ENCODE measurements at regions not wholly inside any gene's neighbourhood (a gene's known extent, or its start where the extent isn't known, plus 50 kb on each side); places are given as distances from the start of the nearest gene placed in this dataset.
"Not testable (repeated sequence)": the region's sequence is repeated elsewhere in the genome, so short reads cannot be mapped to it uniquely, and the experiment has no call there.

DNA sequence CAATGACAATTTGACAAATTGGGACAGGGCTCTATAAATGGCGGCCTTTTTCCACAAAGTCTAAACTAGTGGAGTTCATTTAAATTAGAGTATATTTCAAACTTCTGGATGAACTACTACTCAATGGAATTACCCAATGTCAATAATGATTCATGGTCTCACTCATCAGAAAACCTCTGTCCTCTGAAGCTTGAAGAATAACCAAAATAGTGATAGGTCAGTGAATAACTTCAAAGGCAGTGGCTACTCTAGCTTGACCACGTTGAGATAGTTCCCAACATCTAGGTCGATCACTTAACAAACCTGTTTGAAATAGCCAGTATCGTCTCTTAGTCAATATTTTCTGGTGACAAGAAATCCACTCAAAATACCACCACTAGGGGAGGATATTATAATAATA, 197.6 kb downstream of the HDGFL1 start:
- TF ChIP-seq, protein P1, sequence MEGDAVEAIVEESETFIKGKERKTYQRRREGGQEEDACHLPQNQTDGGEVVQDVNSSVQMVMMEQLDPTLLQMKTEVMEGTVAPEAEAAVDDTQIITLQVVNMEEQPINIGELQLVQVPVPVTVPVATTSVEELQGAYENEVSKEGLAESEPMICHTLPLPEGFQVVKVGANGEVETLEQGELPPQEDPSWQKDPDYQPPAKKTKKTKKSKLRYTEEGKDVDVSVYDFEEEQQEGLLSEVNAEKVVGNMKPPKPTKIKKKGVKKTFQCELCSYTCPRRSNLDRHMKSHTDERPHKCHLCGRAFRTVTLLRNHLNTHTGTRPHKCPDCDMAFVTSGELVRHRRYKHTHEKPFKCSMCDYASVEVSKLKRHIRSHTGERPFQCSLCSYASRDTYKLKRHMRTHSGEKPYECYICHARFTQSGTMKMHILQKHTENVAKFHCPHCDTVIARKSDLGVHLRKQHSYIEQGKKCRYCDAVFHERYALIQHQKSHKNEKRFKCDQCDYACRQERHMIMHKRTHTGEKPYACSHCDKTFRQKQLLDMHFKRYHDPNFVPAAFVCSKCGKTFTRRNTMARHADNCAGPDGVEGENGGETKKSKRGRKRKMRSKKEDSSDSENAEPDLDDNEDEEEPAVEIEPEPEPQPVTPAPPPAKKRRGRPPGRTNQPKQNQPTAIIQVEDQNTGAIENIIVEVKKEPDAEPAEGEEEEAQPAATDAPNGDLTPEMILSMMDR (IDR thresholded peaks at IDR 0.05; ENCODE audit: extremely low read depth, missing control alignments): no peak
- no peak for DNase-seq (ENCODE audit: low spot score)

DNA sequence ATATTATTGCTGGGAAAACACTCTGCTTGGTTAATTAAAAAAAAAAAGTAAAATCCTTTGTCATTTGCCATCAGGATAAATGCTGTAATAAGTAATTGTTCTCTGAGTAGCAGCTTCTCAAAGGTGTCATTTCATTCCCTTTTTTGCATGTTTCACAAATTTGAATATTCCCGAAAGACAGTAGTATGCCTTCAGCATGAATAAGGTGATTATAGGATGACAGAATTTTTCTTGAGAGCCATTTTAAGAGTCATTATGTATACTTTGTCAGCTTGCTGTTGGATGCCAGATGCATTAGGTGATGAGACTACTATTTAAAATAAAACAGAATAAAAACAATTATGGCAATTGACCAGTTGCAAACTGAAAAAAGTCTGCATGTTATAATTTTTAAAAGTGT, 200.7 kb downstream of the HDGFL1 start:
- DNase-seq (ENCODE audit: low spot score): no peak
- TF ChIP-seq, protein P1 (IDR thresholded peaks at IDR 0.05; ENCODE audit: extremely low read depth, missing control alignments): no peak

DNA sequence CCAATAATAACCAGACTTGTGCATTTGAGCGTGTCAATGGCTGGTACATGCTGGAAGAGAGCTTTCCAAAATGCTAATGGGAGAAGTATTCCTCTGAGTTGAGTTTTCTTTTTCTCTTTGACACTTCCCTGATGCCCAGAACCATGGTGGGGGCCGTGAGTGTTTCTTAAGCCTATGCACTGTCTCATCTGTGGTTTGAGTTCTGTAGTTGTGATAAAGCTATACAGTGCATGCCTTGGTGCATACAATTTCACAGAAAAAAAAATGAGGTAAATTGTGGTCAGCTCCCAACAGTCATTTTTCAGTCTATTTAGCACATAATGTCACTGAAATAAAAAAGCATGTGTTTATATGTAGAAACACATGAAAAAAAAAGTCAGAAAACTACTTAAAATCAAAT, 204.8 kb downstream of the HDGFL1 start:
- TF ChIP-seq, protein P1 (IDR thresholded peaks at IDR 0.05; ENCODE audit: extremely low read depth, missing control alignments): no peak
- no peak for DNase-seq (ENCODE audit: low spot score)

DNA sequence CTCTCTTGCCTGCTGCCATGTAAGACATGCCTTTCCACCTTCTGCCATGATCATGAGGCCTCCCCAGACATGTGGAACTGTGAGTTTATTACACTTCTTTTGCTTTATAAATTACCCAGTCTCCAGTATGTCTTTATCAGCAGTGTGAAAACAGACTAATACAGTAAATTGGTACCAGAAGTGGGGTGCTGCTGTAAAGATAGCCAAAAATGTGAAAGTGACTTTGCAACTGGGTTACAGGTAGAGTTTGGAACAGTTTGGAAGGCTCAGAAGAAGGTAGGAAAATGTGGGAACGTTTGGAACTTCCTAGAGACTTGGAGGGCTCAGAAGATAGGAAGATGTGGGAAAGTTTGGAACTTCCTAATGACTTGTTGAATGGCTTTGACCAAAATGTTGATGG, 209.1 kb downstream of the HDGFL1 start:
- DNase-seq (ENCODE audit: low spot score): not testable (repeated sequence)

DNA sequence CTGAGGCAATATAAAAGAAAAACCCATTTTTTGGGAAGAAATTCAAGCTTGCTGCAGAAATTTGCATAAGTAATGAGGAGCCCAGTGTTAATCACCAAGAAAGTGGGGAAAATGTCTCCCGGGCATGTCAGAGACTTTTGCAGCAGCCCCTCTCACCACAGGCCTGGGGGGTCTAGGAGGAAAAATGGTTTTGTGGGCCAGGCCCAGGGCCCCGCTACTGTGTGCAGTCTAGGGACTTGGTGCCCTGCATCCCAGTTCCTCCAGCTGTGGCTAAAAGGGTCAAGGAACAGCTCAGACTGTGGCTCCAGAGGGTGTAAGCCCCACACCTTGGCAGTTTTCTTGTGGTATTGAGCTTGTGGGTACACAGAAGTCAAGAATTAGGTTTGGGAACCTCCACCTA, 209.7 kb downstream of the HDGFL1 start:
- DNase-seq (ENCODE audit: low spot score): no peak
- TF ChIP-seq, protein P1 (IDR thresholded peaks at IDR 0.05; ENCODE audit: extremely low read depth, missing control alignments): no peak

DNA sequence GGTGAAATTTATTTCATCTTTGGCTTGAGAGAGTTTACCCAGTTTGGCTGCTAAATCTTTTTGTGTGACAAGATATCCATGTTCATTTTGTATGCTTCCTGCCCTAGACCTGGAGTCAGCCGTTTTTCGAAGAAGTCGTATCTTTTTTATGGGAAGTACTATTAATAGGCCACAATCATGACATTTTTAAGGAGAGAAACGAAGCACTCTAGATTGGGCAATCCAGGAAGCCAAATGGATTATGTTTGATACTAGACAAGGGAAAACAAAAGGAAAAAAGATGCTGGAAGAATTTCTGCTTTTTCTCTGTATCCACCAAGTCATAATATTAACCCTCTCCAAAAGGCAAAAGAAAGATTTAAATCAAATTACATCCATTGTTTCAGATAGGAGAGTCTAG, 214.6 kb downstream of the HDGFL1 start:
- DNase-seq (ENCODE audit: low spot score): no peak
- TF ChIP-seq, protein P1 (IDR thresholded peaks at IDR 0.05; ENCODE audit: extremely low read depth, missing control alignments): no peak

DNA sequence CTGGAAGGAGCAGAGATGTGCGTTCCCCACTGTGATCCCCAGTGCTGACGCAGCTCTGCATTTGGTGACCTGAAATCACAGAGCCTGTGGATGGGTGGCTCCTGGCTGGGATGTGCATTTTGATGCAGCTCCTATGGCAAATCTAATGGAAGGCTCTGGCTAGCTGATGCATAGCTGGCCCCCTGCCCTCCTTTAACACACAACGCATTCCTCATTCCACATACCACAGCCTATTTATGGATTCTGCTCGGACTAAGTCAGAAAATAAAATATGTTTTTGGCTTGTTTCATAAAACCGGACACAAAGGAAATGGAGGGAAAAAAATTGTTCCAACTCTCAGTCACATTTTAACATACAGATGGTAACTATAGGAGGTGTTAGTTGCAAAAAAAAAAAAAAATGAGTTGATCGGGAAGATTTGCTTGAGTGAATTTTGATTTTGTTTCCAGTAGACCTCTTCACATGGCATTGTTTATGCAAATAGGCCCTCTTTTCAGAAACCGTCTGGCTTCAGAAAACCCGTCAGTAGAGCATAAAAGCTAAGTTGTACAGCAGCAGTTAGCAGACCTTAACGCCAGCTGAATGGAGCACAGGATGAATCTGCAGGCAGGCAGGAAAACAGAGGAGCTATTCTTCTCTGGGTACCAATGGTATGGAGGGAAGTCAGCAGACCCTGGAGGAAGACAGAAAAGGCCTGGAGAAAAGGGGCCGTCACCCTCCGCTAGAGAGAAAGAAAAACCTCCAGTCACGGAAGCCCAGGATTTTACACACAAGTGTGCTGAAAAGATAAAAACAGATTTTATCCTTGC, 215.4 kb downstream of the HDGFL1 start:
- DNase-seq (ENCODE audit: low spot score): no peak
- TF ChIP-seq, protein P1 (IDR thresholded peaks at IDR 0.05; ENCODE audit: extremely low read depth, missing control alignments): no peak

DNA sequence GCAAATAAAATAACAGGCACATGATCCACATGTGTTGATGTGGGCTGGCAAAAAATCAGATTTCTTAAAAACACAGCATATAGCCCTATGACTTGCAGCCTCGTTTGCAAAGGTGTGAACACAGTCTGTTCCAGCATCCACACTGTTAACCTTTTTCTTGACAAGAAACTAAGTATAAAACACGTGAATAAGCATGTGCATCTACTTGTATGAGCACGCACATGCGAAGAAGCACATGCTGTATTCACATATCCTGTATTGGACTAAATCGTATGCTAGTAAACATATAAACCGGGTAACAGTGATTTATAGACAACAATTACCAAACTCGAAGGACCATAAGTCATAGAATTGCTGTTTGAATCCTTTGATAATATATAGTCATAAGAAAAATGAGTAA, 218.7 kb downstream of the HDGFL1 start:
- no peak for DNase-seq (ENCODE audit: low spot score)
- TF ChIP-seq, protein P1 (IDR thresholded peaks at IDR 0.05; ENCODE audit: extremely low read depth, missing control alignments): no peak
